IMR-90 (cell line): ENCODE measurements at regions not wholly inside any gene's neighbourhood (a gene's known extent, or its start where the extent isn't known, plus 50 kb on each side); places are given as distances from the start of the nearest gene placed in this dataset.

Experiments
- ATAC-seq: fragments of 200-7000 bp; cut with Tn5 transposase; 2 replicates; pipeline ENCODE4 v1.9.1; 2020; ENCODE audit warnings: low read depth, mild to moderate bottlenecking, moderate library complexity
- BruUV-seq: library from RNA; stranded (reverse); fragments of 400-500 nt; replicated peaks from 2 replicates; lab custom pipeline; 2021; lab: Mats Ljungman, UMichigan
- CTCF ChIA-PET: fragments of 300-600 bp; formaldehyde crosslinking; extraction: SDS; loops from one replicate; lab custom pipeline; 2021; ENCODE audit warnings: antibody characterized with exemption; lab: Yijun Ruan, JAX
- POLR2A ChIA-PET: fragments of 300-600 bp; sonication (Branson Sonifier 250); formaldehyde crosslinking; loops from one replicate; lab custom pipeline; 2022; ENCODE audit warnings: antibody characterized with exemption; ENCODE audit not compliant: unreplicated experiment; lab: Charles Lee
- DNase-seq: peaks from one replicate; pipeline ENCODE4 v3.0.0; 2013
- H2AFZ ChIP-seq: replicated peaks from 2 replicates; pipeline ENCODE3; 2013; ENCODE audit warnings: low read length, mild to moderate bottlenecking; ENCODE audit not compliant: poor library complexity
- H2AK5ac ChIP-seq: 2 replicates; pipeline ENCODE4 v1.6.1; 2013; ENCODE audit warnings: low read depth, low read length, inconsistent platforms
- H2AK9ac ChIP-seq: replicated peaks from 2 replicates; pipeline ENCODE3; 2013; ENCODE audit warnings: mild to moderate bottlenecking, low read depth, low read length, moderate library complexity; ENCODE audit not compliant: poor library complexity
- H2BK120ac ChIP-seq: 2 replicates; pipeline ENCODE4 v1.6.1; 2013; ENCODE audit warnings: low read depth, low read length, inconsistent platforms
- H2BK15ac ChIP-seq: 3 replicates; pipeline ENCODE4 v1.6.1; 2013; ENCODE audit warnings: low read depth, low read length, inconsistent platforms
- H2BK20ac ChIP-seq: 2 replicates; pipeline ENCODE4 v1.6.1; 2013; ENCODE audit warnings: low read depth, mild to moderate bottlenecking, inconsistent platforms, low read length, moderate library complexity
- H2BK5ac ChIP-seq: 2 replicates; pipeline ENCODE4 v1.6.1; 2013; ENCODE audit warnings: mild to moderate bottlenecking, low read depth, low read length, inconsistent platforms; ENCODE audit not compliant: poor library complexity, severe bottlenecking
- H3K14ac ChIP-seq: replicated peaks from 2 replicates; pipeline ENCODE4 v1.6.1; 2013; ENCODE audit warnings: low read depth, low read length, inconsistent platforms
- H3K18ac ChIP-seq: 2 replicates; pipeline ENCODE4 v1.6.1; 2013; ENCODE audit warnings: low read depth, low read length, control low read depth
- H3K23ac ChIP-seq: 2 replicates; pipeline ENCODE4 v1.6.1; 2013; ENCODE audit warnings: low read depth, low read length, inconsistent platforms
- H3K27ac ChIP-seq: 2 replicates; pipeline ENCODE4 v1.5.1; 2013; ENCODE audit warnings: mild to moderate bottlenecking, control low read depth, low read length; ENCODE audit not compliant: insufficient read depth
- H3K27me3 ChIP-seq: 2 replicates; pipeline ENCODE4 v1.6.1; 2013; ENCODE audit warnings: low read length; ENCODE audit not compliant: control insufficient read depth, insufficient read depth
- H3K36me3 ChIP-seq: 2 replicates; pipeline ENCODE4 v1.6.1; 2013; ENCODE audit warnings: low read length, mixed read lengths; ENCODE audit not compliant: control insufficient read depth, insufficient read depth
- H3K4ac ChIP-seq: 2 replicates; pipeline ENCODE4 v1.6.1; 2013; ENCODE audit warnings: low read depth, low read length, inconsistent platforms
- H3K4me1 ChIP-seq: 2 replicates; pipeline ENCODE4 v1.6.1; 2013; ENCODE audit warnings: low read length, mixed read lengths; ENCODE audit not compliant: control insufficient read depth, insufficient read depth
- H3K4me2 ChIP-seq: 2 replicates; pipeline ENCODE4 v1.6.1; 2013; ENCODE audit warnings: low read depth, mild to moderate bottlenecking, control low read depth, low read length, moderate library complexity
- H3K4me3 ChIP-seq: 2 replicates; pipeline ENCODE4 v1.5.1; 2013; ENCODE audit warnings: low read depth, mild to moderate bottlenecking, control low read depth, low read length, moderate library complexity; ENCODE audit not compliant: insufficient read depth
- H3K56ac ChIP-seq: 2 replicates; pipeline ENCODE4 v1.6.1; 2013; ENCODE audit warnings: low read length, inconsistent platforms; ENCODE audit not compliant: insufficient read depth; ENCODE audit errors: extremely low read depth
- H3K79me1 ChIP-seq, 2 experiments: 2 replicates each; pipeline ENCODE4 v1.6.1; 2013; ENCODE audit warnings: low read length in 2 of 2, inconsistent platforms in 1 of 2, low read depth in 1 of 2
- H3K9ac ChIP-seq: 2 replicates; pipeline ENCODE4 v1.6.1; 2013; ENCODE audit warnings: low read depth, low read length, control low read depth
- H3K9me1 ChIP-seq: 2 replicates; pipeline ENCODE4 v1.6.1; 2013; ENCODE audit warnings: low read length, inconsistent platforms; ENCODE audit not compliant: insufficient read depth
- H3K9me3 ChIP-seq: 2 replicates; pipeline ENCODE4 v1.6.1; 2013; ENCODE audit warnings: low read length; ENCODE audit not compliant: control insufficient read depth, insufficient read depth
- H4K20me1 ChIP-seq: 2 replicates; pipeline ENCODE4 v1.6.1; 2013; ENCODE audit warnings: low read length, inconsistent platforms; ENCODE audit not compliant: insufficient read depth
- H4K5ac ChIP-seq: 2 replicates; pipeline ENCODE4 v1.6.1; 2013; ENCODE audit warnings: mild to moderate bottlenecking, low read depth, low read length, control low read depth
- H4K8ac ChIP-seq, 2 experiments: 2 replicates each; pipeline ENCODE4 v1.6.1; 2013; ENCODE audit warnings: low read depth in 2 of 2, low read length in 2 of 2, control low read depth in 1 of 2, inconsistent platforms in 1 of 2
- H4K91ac ChIP-seq: 2 replicates; pipeline ENCODE4 v1.6.1; 2013; ENCODE audit warnings: low read depth, low read length, inconsistent platforms; ENCODE audit not compliant: insufficient read depth
- BHLHE40 ChIP-seq: fragments of 150-350 bp; IDR thresholded peaks from 2 replicates; pipeline ENCODE4 v1.6.1; 2016; ENCODE audit warnings: mild to moderate bottlenecking, low read depth, low read length
- CHD1 ChIP-seq: IDR thresholded peaks from 2 replicates; pipeline ENCODE4 v1.6.1; 2012; ENCODE audit warnings: low read depth, low read length, improper control_type of control experiment
- FOS ChIP-seq: fragments of 150-350 bp; IDR thresholded peaks from 2 replicates; pipeline ENCODE4 v1.6.1; 2016; ENCODE audit warnings: low read depth, low read length
- MAZ ChIP-seq: IDR thresholded peaks from 2 replicates; pipeline ENCODE4 v1.6.1; 2012; ENCODE audit warnings: low read depth, mild to moderate bottlenecking, low read length, improper control_type of control experiment, moderate library complexity, borderline replicate concordance
- MXI1 ChIP-seq: IDR thresholded peaks from 2 replicates; pipeline ENCODE4 v1.6.1; 2012; ENCODE audit warnings: low read depth, mild to moderate bottlenecking, low read length, moderate library complexity, borderline replicate concordance
- WGBS, 2 experiments: methylation state at CpG; one replicate each; pipeline versions ENCODE4 v1.1.5 to v1.1.7; 2013; ENCODE audit warnings: missing lambda C conversion rate in 2 of 2; ENCODE audit not compliant: insufficient read length in 1 of 2; ENCODE audit errors: extremely low coverage in 2 of 2; 5-methylcytosine and 5-hydroxymethylcytosine counted together
- dilution Hi-C: fragments of 300-500 bp; cut with HindIII; formaldehyde crosslinking; loops from one replicate; pipeline ENCODE4 v1.14.3; 2018; ENCODE audit warnings: low sequenced_read_pairs; ENCODE audit not compliant: unreplicated experiment
- in situ Hi-C: fragments of 300-500 bp; cut with MboI; formaldehyde crosslinking; loops from 3 replicates; pipeline ENCODE4 v1.14.3; 2019; ENCODE audit warnings: low sequenced_read_pairs, inconsistent platforms, mixed read lengths
- intact Hi-C: fragments of 100-400 bp; cut with micrococcal nuclease; formaldehyde crosslinking; loops from 2 replicates; pipeline ENCODE4 v1.10.0; 2022
- TF ChIP-seq, protein P1 (sequence below): conservative IDR thresholded peaks from 2 replicates; pipeline ENCODE4 v1.5.1; 2012; ENCODE audit warnings: mild to moderate bottlenecking, low read depth, low read length, improper control_type of control experiment
- TF ChIP-seq, protein P2 (sequence below): fragments of 150-350 bp; IDR thresholded peaks from 2 replicates; pipeline ENCODE4 v1.6.1; 2016; ENCODE audit warnings: low read depth, mild to moderate bottlenecking, low read length, moderate library complexity, borderline replicate concordance

DNA sequence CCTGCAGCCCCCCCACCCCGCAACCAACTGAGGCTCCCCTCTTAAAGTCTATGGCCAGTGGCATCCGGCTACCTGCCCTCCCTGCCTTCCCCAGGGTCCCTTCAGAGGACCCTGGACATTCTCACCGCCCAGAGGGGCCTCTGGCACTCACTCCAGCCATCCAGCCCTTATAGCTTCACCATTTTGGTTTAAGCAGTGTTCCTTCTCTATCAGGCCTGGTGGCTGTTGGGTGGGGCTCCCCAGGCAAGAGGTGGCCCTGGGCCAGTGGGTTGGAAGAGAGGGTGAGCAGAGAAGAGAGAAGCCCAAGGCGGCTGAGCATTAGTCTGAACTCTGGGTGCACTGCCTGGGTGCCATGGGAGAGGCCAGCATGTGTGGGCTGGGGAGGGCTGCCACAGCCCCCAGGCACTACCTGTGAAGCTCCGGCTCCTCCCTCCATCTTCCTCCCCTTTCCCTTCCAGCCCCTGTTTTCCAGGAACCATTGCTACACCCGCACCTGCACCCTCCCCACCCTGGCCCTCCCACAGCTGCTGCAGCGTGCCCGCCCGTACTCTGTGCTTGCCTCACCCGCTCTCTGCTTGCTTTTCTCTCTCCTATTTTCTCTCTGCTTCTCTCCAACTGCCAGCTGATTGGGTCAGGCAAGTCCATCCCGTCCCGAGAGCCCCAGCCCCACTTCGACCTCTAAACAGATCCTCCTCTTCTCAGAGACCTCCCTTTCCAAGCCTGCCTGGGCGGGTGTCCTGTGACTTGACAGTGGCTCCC, 168.2 kb downstream of the TBC1D2B start:
- Histone ChIP-seq H3K18ac (no peak overlapping the region), H3K4ac (no peak overlapping the region), H4K8ac (no peak overlapping the region), H2AFZ (no peak overlapping the region), H3K4me2 (no peak overlapping the region), H4K20me1 (no peaks in the 10 kb centered on the region), H3K27me3 (peaks cover 12% of the 10 kb centered on the region), H3K79me1 (no peaks in the 10 kb centered on the region), H3K9me1 (no peaks in the 10 kb centered on the region), H3K36me3 (no peaks in the 10 kb centered on the region), H2AK5ac (no peak overlapping the region), H2BK5ac (no peak overlapping the region), H3K4me1 (peaks cover 2% of the 10 kb centered on the region; the same call in 1 of the 2 replicates), H2BK20ac (no peak overlapping the region), H3K9ac (no peak overlapping the region), H4K5ac (no peak overlapping the region), H3K9me3 (no peaks in the 10 kb centered on the region), H3K4me3 (no peak overlapping the region), H3K56ac (no peak overlapping the region), H3K14ac (no peak overlapping the region), H4K91ac (no peak overlapping the region), H3K23ac (no peak overlapping the region), H2BK120ac (no peak overlapping the region), H2BK15ac (no peak overlapping the region), H3K27ac (no peak overlapping the region), H2AK9ac (no peak overlapping the region)
- POLR2A ChIA-PET: no interaction called here
- DNase-seq: no peak
- CTCF ChIA-PET: no interaction called here
- ATAC-seq: no peak
- intact Hi-C loops: no loop called here
- in situ Hi-C loops: no loop called here
- TF ChIP-seq MAZ (no peak), BHLHE40 (no peak), FOS (no peak), CHD1 (no peak), MXI1 (no peak)
- TF ChIP-seq, protein P1, sequence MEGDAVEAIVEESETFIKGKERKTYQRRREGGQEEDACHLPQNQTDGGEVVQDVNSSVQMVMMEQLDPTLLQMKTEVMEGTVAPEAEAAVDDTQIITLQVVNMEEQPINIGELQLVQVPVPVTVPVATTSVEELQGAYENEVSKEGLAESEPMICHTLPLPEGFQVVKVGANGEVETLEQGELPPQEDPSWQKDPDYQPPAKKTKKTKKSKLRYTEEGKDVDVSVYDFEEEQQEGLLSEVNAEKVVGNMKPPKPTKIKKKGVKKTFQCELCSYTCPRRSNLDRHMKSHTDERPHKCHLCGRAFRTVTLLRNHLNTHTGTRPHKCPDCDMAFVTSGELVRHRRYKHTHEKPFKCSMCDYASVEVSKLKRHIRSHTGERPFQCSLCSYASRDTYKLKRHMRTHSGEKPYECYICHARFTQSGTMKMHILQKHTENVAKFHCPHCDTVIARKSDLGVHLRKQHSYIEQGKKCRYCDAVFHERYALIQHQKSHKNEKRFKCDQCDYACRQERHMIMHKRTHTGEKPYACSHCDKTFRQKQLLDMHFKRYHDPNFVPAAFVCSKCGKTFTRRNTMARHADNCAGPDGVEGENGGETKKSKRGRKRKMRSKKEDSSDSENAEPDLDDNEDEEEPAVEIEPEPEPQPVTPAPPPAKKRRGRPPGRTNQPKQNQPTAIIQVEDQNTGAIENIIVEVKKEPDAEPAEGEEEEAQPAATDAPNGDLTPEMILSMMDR: no peak
- TF ChIP-seq, protein P2, sequence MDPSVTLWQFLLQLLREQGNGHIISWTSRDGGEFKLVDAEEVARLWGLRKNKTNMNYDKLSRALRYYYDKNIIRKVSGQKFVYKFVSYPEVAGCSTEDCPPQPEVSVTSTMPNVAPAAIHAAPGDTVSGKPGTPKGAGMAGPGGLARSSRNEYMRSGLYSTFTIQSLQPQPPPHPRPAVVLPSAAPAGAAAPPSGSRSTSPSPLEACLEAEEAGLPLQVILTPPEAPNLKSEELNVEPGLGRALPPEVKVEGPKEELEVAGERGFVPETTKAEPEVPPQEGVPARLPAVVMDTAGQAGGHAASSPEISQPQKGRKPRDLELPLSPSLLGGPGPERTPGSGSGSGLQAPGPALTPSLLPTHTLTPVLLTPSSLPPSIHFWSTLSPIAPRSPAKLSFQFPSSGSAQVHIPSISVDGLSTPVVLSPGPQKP: no peak
- WGBS, 2 experiments: 71% methylated on average over 5 of the region's 14 CpGs; no CpG with 5 or more reads in 1 of the 2 experiments
- BruUV-seq: no TSS peak
- dilution Hi-C loops: no loop called here
